HEK293 (cell line): ENCODE measurements at regions not wholly inside any gene's neighbourhood (a gene's known extent, or its start where the extent isn't known, plus 50 kb on each side); places are given as distances from the start of the nearest gene placed in this dataset.

Source experiments
- CTCF ChIA-PET: fragments of 350-600 bp; formaldehyde crosslinking; extraction: SDS; loops from one replicate; lab custom pipeline; 2021; ENCODE audit warnings: antibody characterized with exemption; lab: Yijun Ruan, JAX
- POLR2A ChIA-PET: fragments of 300-600 bp; formaldehyde crosslinking; extraction: SDS; loops from one replicate; lab custom pipeline; 2020; ENCODE audit warnings: antibody characterized with exemption, inconsistent platforms; lab: Yijun Ruan, JAX
- H3K27ac ChIP-seq: fragments of 200-500 bp; sonication (Bioruptor generic); 2 replicates; pipeline ENCODE4 v1.5.1; 2014; ENCODE audit warnings: low read depth, low read length, control low read depth, inconsistent platforms; ENCODE audit errors: extremely low read depth
- H3K36me3 ChIP-seq, 2 experiments: fragments of 200-500 bp in 1 of 2; sonication (Bioruptor generic) in 1 of 2; 1 replicate in 1 of 2; 2 replicates in 1 of 2; pipeline ENCODE4 v1.5.1; 2014 to 2017; ENCODE audit warnings: inconsistent platforms in 2 of 2, low read length in 2 of 2; ENCODE audit not compliant: control insufficient read depth in 2 of 2, insufficient read depth in 1 of 2
- H3K4me1 ChIP-seq: fragments of 200-500 bp; sonication (Bioruptor generic); 2 replicates; pipeline ENCODE4 v1.5.1; 2014; ENCODE audit warnings: mild to moderate bottlenecking, low read length, inconsistent platforms; ENCODE audit not compliant: control insufficient read depth, insufficient read depth
- H3K4me3 ChIP-seq: 2 replicates; pipeline ENCODE4 v1.5.1; 2011; ENCODE audit warnings: low read depth, mild to moderate bottlenecking, control low read depth, low read length, moderate library complexity
- H3K9me3 ChIP-seq: fragments of 200-500 bp; sonication (Bioruptor generic); 2 replicates; pipeline ENCODE4 v1.5.1; 2014; ENCODE audit warnings: low read depth, low read length, inconsistent platforms; ENCODE audit not compliant: control insufficient read depth, insufficient read depth
- KLF9 ChIP-seq: fragments of 450-650 bp; formaldehyde crosslinking; IDR thresholded peaks from 2 replicates; pipeline ENCODE4 v1.5.1; 2016; ENCODE audit warnings: missing biosample characterization, missing genetic modification characterization, low read depth
- SCRT2 ChIP-seq: fragments of 450-650 bp; formaldehyde crosslinking; IDR thresholded peaks from 2 replicates; pipeline ENCODE4 v1.5.1; 2016; ENCODE audit warnings: missing biosample characterization, missing genetic modification characterization
- ZBTB20 ChIP-seq: fragments of 450-650 bp; formaldehyde crosslinking; IDR thresholded peaks from 2 replicates; pipeline ENCODE4 v1.5.1; 2016; ENCODE audit warnings: missing biosample characterization, missing genetic modification characterization
- ZBTB7A ChIP-seq: fragments of 450-650 bp; formaldehyde crosslinking; IDR thresholded peaks from 2 replicates; pipeline ENCODE4 v1.5.1; 2016; ENCODE audit warnings: low read depth, missing biosample characterization, missing genetic modification characterization
- ZFP3 ChIP-seq: fragments of 450-650 bp; formaldehyde crosslinking; IDR thresholded peaks from 2 replicates; pipeline ENCODE4 v1.5.1; 2016; ENCODE audit warnings: low read depth, missing biosample characterization, missing genetic modification characterization
- ZFP69B ChIP-seq: fragments of 450-650 bp; formaldehyde crosslinking; IDR thresholded peaks from 2 replicates; pipeline ENCODE4 v1.5.1; 2016; ENCODE audit warnings: missing biosample characterization, missing genetic modification characterization
- ZNF121 ChIP-seq: fragments of 450-650 bp; formaldehyde crosslinking; IDR thresholded peaks from 2 replicates; pipeline ENCODE4 v1.5.1; 2016; ENCODE audit warnings: missing biosample characterization, missing genetic modification characterization
- ZNF132 ChIP-seq: fragments of 450-650 bp; formaldehyde crosslinking; IDR thresholded peaks from 2 replicates; pipeline ENCODE4 v1.5.1; 2017; ENCODE audit warnings: missing biosample characterization, missing genetic modification characterization, borderline replicate concordance
- ZNF155 ChIP-seq: fragments of 450-650 bp; formaldehyde crosslinking; IDR thresholded peaks from 2 replicates; pipeline ENCODE4 v1.5.1; 2016; ENCODE audit warnings: missing biosample characterization, missing genetic modification characterization
- ZNF175 ChIP-seq: fragments of 450-650 bp; formaldehyde crosslinking; IDR thresholded peaks from 2 replicates; pipeline ENCODE4 v1.5.1; 2016; ENCODE audit warnings: missing biosample characterization, missing genetic modification characterization
- ZNF266 ChIP-seq: fragments of 450-650 bp; formaldehyde crosslinking; IDR thresholded peaks from 2 replicates; pipeline ENCODE4 v1.5.1; 2016; ENCODE audit warnings: missing biosample characterization, missing genetic modification characterization, low read depth
- ZNF274 ChIP-seq, 2 experiments: fragments of 200-500 bp in 1 of 2; fragments of 450-650 bp in 1 of 2; sonication (Bioruptor generic) in 1 of 2; formaldehyde crosslinking in 1 of 2; IDR thresholded peaks; 2 replicates each; pipeline versions ENCODE4 v1.5.1 to v1.6.1; 2014 to 2016; ENCODE audit warnings: borderline replicate concordance in 1 of 2, inconsistent platforms in 1 of 2, low read length in 1 of 2, missing biosample characterization in 1 of 2, missing genetic modification characterization in 1 of 2
- ZNF302 ChIP-seq: fragments of 450-650 bp; formaldehyde crosslinking; IDR thresholded peaks from 2 replicates; pipeline ENCODE4 v1.5.1; 2016; ENCODE audit warnings: missing biosample characterization, missing genetic modification characterization, low read depth
- ZNF580 ChIP-seq: fragments of 450-650 bp; formaldehyde crosslinking; IDR thresholded peaks from 2 replicates; pipeline ENCODE4 v1.5.1; 2016; ENCODE audit warnings: missing biosample characterization, missing genetic modification characterization
- TF ChIP-seq, protein P1 (sequence below): fragments of 450-650 bp; formaldehyde crosslinking; IDR thresholded peaks from 2 replicates; pipeline ENCODE4 v1.5.1; 2016; ENCODE audit warnings: missing biosample characterization, missing genetic modification characterization
- TF ChIP-seq, protein P2 (sequence below): fragments of 450-650 bp; formaldehyde crosslinking; IDR thresholded peaks from 2 replicates; pipeline ENCODE4 v1.5.1; 2016; ENCODE audit warnings: missing biosample characterization, missing genetic modification characterization, low read depth
- TF ChIP-seq, protein P3 (sequence below): fragments of 450-650 bp; formaldehyde crosslinking; IDR thresholded peaks from 2 replicates; pipeline ENCODE4 v1.5.1; 2016; ENCODE audit warnings: missing biosample characterization, missing genetic modification characterization
- TF ChIP-seq, protein P4 (sequence below): fragments of 450-650 bp; formaldehyde crosslinking; IDR thresholded peaks from 2 replicates; pipeline ENCODE4 v1.5.1; 2016; ENCODE audit warnings: missing biosample characterization, missing genetic modification characterization
- TF ChIP-seq, protein P5 (sequence below): fragments of 450-650 bp; formaldehyde crosslinking; IDR thresholded peaks from 2 replicates; pipeline ENCODE4 v1.5.1; 2016; ENCODE audit warnings: missing biosample characterization, missing genetic modification characterization, borderline replicate concordance

GRCh38 chr5:135234242-135234641 lies 164.8 kb downstream of the MACROH2A1 start:
- no peak overlapping the region for H3K27ac ChIP-seq
- POLR2A ChIA-PET: no interaction called here
- no peak for TF ChIP-seq ZNF155
- TF ChIP-seq ZFP69B: no peak
- TF ChIP-seq, protein P1, sequence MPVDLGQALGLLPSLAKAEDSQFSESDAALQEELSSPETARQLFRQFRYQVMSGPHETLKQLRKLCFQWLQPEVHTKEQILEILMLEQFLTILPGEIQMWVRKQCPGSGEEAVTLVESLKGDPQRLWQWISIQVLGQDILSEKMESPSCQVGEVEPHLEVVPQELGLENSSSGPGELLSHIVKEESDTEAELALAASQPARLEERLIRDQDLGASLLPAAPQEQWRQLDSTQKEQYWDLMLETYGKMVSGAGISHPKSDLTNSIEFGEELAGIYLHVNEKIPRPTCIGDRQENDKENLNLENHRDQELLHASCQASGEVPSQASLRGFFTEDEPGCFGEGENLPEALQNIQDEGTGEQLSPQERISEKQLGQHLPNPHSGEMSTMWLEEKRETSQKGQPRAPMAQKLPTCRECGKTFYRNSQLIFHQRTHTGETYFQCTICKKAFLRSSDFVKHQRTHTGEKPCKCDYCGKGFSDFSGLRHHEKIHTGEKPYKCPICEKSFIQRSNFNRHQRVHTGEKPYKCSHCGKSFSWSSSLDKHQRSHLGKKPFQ (tag by site-specific recombination): no peak
- TF ChIP-seq, protein P2, sequence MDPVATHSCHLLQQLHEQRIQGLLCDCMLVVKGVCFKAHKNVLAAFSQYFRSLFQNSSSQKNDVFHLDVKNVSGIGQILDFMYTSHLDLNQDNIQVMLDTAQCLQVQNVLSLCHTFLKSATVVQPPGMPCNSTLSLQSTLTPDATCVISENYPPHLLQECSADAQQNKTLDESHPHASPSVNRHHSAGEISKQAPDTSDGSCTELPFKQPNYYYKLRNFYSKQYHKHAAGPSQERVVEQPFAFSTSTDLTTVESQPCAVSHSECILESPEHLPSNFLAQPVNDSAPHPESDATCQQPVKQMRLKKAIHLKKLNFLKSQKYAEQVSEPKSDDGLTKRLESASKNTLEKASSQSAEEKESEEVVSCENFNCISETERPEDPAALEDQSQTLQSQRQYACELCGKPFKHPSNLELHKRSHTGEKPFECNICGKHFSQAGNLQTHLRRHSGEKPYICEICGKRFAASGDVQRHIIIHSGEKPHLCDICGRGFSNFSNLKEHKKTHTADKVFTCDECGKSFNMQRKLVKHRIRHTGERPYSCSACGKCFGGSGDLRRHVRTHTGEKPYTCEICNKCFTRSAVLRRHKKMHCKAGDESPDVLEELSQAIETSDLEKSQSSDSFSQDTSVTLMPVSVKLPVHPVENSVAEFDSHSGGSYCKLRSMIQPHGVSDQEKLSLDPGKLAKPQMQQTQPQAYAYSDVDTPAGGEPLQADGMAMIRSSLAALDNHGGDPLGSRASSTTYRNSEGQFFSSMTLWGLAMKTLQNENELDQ (tag by site-specific recombination): no peak
- no peak for TF ChIP-seq ZNF175 (tag by site-specific recombination)
- TF ChIP-seq ZBTB20 (tag by site-specific recombination): no peak
- TF ChIP-seq KLF9 (tag by site-specific recombination): no peak
- no peak for TF ChIP-seq SCRT2 (tag by site-specific recombination)
- TF ChIP-seq ZFP3 (tag by site-specific recombination): no peak
- TF ChIP-seq ZNF266: no peak
- TF ChIP-seq ZNF274 (IDR thresholded peaks at IDR 0.05; ENCODE audit: low read length): no peak
- no peak for TF ChIP-seq ZNF274 (tag by site-specific recombination; IDR thresholded peaks at IDR 0.05; ENCODE audit: borderline replicate concordance)
- TF ChIP-seq, protein P3, sequence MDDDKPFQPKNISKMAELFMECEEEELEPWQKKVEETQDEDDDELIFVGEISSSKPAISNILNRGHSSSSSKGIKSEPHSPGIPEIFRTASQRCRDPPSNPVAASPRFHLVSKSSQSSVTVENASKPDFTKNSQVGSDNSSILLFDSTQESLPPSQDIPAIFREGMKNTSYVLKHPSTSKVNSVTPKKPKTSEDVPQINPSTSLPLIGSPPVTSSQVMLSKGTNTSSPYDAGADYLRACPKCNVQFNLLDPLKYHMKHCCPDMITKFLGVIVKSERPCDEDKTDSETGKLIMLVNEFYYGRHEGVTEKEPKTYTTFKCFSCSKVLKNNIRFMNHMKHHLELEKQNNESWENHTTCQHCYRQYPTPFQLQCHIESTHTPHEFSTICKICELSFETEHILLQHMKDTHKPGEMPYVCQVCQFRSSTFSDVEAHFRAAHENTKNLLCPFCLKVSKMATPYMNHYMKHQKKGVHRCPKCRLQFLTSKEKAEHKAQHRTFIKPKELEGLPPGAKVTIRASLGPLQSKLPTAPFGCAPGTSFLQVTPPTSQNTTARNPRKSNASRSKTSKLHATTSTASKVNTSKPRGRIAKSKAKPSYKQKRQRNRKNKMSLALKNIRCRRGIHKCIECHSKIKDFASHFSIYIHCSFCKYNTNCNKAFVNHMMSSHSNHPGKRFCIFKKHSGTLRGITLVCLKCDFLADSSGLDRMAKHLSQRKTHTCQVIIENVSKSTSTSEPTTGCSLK (tag by site-specific recombination): no peak
- no peak for TF ChIP-seq ZNF121 (tag by site-specific recombination)
- TF ChIP-seq ZNF132: no peak
- no peak for TF ChIP-seq ZNF302 (tag by site-specific recombination)
- no peaks in the 10 kb centered on the region for H3K9me3 ChIP-seq
- peaks cover 5% of the 10 kb centered on the region; the same call in 1 of the 2 replicates for H3K4me1 ChIP-seq
- H3K36me3 ChIP-seq: no peaks in the 10 kb centered on the region
- H3K4me3 ChIP-seq: no peak overlapping the region
- CTCF ChIA-PET: no interaction called here

DNA sequence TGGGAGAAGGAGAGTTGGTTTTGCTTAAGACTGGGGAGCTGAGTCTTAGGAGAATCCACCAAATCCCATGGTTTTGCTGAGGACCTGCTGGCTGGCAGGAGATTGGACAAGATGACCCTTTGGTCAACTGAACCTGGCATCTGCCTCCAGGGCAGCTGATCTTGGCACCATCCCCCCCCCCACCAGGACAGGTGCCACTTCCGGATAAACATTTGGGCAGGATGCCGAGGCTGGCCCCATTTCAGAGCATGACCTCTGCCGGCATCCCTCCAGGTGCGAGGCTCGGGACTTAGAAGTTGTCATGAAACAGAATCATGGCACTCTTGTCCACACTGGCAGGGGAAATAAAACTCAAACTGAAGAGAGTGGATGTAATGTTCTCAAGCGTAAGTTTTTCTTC lies 165.6 kb downstream of the MACROH2A1 start:
- peaks cover 5% of the 10 kb centered on the region; the same call in 1 of the 2 replicates for H3K4me1 ChIP-seq
- H3K9me3 ChIP-seq: no peaks in the 10 kb centered on the region
- POLR2A ChIA-PET: no interaction called here
- no peak overlapping the region for H3K4me3 ChIP-seq
- CTCF ChIA-PET: interaction anchor here (0.7 kb wide), 1 partner anchor 981 kb away, joined by 3 read pairs; no protein-coding TSS in a partner anchor
- H3K27ac ChIP-seq: no peak overlapping the region
- H3K36me3 ChIP-seq: no peaks in the 10 kb centered on the region
- TF ChIP-seq, protein P4, sequence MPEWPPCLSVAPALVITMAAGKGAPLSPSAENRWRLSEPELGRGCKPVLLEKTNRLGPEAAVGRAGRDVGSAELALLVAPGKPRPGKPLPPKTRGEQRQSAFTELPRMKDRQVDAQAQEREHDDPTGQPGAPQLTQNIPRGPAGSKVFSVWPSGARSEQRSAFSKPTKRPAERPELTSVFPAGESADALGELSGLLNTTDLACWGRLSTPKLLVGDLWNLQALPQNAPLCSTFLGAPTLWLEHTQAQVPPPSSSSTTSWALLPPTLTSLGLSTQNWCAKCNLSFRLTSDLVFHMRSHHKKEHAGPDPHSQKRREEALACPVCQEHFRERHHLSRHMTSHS (tag by site-specific recombination): no peak
- TF ChIP-seq, protein P5, sequence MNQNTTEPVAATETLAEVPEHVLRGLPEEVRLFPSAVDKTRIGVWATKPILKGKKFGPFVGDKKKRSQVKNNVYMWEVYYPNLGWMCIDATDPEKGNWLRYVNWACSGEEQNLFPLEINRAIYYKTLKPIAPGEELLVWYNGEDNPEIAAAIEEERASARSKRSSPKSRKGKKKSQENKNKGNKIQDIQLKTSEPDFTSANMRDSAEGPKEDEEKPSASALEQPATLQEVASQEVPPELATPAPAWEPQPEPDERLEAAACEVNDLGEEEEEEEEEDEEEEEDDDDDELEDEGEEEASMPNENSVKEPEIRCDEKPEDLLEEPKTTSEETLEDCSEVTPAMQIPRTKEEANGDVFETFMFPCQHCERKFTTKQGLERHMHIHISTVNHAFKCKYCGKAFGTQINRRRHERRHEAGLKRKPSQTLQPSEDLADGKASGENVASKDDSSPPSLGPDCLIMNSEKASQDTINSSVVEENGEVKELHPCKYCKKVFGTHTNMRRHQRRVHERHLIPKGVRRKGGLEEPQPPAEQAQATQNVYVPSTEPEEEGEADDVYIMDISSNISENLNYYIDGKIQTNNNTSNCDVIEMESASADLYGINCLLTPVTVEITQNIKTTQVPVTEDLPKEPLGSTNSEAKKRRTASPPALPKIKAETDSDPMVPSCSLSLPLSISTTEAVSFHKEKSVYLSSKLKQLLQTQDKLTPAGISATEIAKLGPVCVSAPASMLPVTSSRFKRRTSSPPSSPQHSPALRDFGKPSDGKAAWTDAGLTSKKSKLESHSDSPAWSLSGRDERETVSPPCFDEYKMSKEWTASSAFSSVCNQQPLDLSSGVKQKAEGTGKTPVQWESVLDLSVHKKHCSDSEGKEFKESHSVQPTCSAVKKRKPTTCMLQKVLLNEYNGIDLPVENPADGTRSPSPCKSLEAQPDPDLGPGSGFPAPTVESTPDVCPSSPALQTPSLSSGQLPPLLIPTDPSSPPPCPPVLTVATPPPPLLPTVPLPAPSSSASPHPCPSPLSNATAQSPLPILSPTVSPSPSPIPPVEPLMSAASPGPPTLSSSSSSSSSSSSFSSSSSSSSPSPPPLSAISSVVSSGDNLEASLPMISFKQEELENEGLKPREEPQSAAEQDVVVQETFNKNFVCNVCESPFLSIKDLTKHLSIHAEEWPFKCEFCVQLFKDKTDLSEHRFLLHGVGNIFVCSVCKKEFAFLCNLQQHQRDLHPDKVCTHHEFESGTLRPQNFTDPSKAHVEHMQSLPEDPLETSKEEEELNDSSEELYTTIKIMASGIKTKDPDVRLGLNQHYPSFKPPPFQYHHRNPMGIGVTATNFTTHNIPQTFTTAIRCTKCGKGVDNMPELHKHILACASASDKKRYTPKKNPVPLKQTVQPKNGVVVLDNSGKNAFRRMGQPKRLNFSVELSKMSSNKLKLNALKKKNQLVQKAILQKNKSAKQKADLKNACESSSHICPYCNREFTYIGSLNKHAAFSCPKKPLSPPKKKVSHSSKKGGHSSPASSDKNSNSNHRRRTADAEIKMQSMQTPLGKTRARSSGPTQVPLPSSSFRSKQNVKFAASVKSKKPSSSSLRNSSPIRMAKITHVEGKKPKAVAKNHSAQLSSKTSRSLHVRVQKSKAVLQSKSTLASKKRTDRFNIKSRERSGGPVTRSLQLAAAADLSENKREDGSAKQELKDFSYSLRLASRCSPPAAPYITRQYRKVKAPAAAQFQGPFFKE (tag by site-specific recombination): no peak
- TF ChIP-seq ZNF580 (tag by site-specific recombination) (no peak), ZBTB7A (tag by site-specific recombination) (no peak)
- TF ChIP-seq, protein P2 (tag by site-specific recombination): no peak
